ENCODE measurements at regions not wholly inside any gene's neighbourhood (a gene's known extent, or its start where the extent isn't known, plus 50 kb on each side); places are given as distances from the start of the nearest gene placed in this dataset.

- FAIRE-seq (no peak), DNase-seq (ENCODE audit: insufficient read length, low spot score) (no peak)
- TF ChIP-seq CTCF (IDR thresholded peaks at IDR 0.05; ENCODE audit: insufficient read depth, missing control alignments), result no peak
Measured at GRCh38 chr2:121003391-121003790, 267.7 kb downstream of the GLI2 start.

GRCh38 chr2:121004359-121004758 is 268.7 kb downstream of the GLI2 start:
- DNase-seq (ENCODE audit: insufficient read length, low spot score), result no peak
- no peak for TF ChIP-seq CTCF (IDR thresholded peaks at IDR 0.05; ENCODE audit: insufficient read depth, missing control alignments)
- FAIRE-seq, result no peak

- DNase-seq (ENCODE audit: insufficient read length, low spot score), result no peak
- TF ChIP-seq CTCF (IDR thresholded peaks at IDR 0.05; ENCODE audit: insufficient read depth, missing control alignments), result no peak
- no peak for FAIRE-seq
Measured at GRCh38 chr2:121004950-121005349, 269.3 kb downstream of the GLI2 start.

- no peak for FAIRE-seq
- no peak for DNase-seq (ENCODE audit: insufficient read length, low spot score)
- TF ChIP-seq CTCF (IDR thresholded peaks at IDR 0.05; ENCODE audit: insufficient read depth, missing control alignments), result no peak
Measured at GRCh38 chr2:121005453-121005852, 269.8 kb downstream of the GLI2 start.

GRCh38 chr2:121006743-121007489 is 271.2 kb downstream of the GLI2 start:
- DNase-seq (ENCODE audit: insufficient read length, low spot score) (no peak), FAIRE-seq (no peak)
- TF ChIP-seq CTCF (IDR thresholded peaks at IDR 0.05; ENCODE audit: insufficient read depth, missing control alignments), result no peak

- no peak for DNase-seq (ENCODE audit: insufficient read length, low spot score)
- FAIRE-seq, result no peak
- no peak for TF ChIP-seq CTCF (IDR thresholded peaks at IDR 0.05; ENCODE audit: insufficient read depth, missing control alignments)
Measured at GRCh38 chr2:121007490-121007853, 271.8 kb downstream of the GLI2 start.

- FAIRE-seq (no peak), DNase-seq (ENCODE audit: insufficient read length, low spot score) (no peak)
Measured at GRCh38 chr2:121008975-121009374, 273.3 kb downstream of the GLI2 start.

More at GRCh38 chr2:121008975-121009374, 273.3 kb downstream of the GLI2 start:
- peak; percentile 18 for TF ChIP-seq CTCF (IDR thresholded peaks at IDR 0.05; ENCODE audit: insufficient read depth, missing control alignments)

Measured in D721Med (cell line).